ENCODE measurements at regions not wholly inside any gene's neighbourhood (a gene's known extent, or its start where the extent isn't known, plus 50 kb on each side); places are given as distances from the start of the nearest gene placed in this dataset.

DNA sequence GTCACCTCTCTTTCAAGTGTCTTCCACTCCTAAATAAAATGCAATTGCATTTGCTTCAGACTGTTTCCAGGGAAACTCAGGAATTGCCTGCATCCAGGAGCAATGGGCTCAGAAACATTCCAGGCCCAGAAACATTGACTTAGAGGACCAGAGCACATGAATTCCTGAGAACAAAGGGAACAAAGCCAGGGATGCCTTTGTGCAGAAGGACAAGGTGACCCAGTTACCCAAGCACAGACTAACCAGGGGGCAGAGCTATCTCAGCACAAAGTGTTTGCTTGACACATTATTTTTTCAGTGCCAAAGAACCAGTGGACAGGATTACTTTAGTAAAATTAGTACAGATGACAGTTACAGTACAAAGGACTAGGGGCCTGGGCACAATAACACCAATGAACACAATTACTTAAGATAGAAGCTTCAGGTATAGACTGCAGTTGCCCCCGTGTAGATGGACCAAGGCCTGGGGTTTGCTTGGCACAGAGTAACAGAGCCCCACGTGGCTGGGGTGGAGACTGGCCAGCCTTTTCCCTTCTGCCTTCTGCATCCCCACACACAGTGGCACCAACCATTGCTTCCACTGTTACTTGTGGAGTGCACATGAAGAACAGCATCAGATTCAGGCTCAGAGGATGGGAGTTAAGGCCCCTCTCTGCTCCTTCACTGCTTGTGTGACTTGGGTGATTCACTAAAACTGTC, 500.8 kb downstream of the INSC start:
- TF ChIP-seq, protein P1, sequence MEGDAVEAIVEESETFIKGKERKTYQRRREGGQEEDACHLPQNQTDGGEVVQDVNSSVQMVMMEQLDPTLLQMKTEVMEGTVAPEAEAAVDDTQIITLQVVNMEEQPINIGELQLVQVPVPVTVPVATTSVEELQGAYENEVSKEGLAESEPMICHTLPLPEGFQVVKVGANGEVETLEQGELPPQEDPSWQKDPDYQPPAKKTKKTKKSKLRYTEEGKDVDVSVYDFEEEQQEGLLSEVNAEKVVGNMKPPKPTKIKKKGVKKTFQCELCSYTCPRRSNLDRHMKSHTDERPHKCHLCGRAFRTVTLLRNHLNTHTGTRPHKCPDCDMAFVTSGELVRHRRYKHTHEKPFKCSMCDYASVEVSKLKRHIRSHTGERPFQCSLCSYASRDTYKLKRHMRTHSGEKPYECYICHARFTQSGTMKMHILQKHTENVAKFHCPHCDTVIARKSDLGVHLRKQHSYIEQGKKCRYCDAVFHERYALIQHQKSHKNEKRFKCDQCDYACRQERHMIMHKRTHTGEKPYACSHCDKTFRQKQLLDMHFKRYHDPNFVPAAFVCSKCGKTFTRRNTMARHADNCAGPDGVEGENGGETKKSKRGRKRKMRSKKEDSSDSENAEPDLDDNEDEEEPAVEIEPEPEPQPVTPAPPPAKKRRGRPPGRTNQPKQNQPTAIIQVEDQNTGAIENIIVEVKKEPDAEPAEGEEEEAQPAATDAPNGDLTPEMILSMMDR (IDR thresholded peaks at IDR 0.05) = no peak
- TF ChIP-seq EP300 (IDR thresholded peaks at IDR 0.05; ENCODE audit: low read depth) (no peak), POLR2AphosphoS5 (IDR thresholded peaks at IDR 0.05) (no peak), POLR2A (IDR thresholded peaks at IDR 0.05) (no peak)
